Calu3 (cell line): ENCODE measurements at regions not wholly inside any gene's neighbourhood (a gene's known extent, or its start where the extent isn't known, plus 50 kb on each side); places are given as distances from the start of the nearest gene placed in this dataset.

Experiments used
- BruUV-seq: library from RNA; stranded (reverse); fragments of 400-500 nt; replicated peaks from 2 replicates; lab custom pipeline; 2021; lab: Mats Ljungman, UMichigan
- CTCF ChIA-PET: fragments of 300-600 bp; sonication (Branson Sonifier 250); formaldehyde crosslinking; loops from one replicate; lab custom pipeline; 2022; ENCODE audit warnings: antibody characterized with exemption; lab: Charles Lee
- DNase-seq: peaks from one replicate; pipeline ENCODE4 v3.0.0; 2022
- H3K27ac Mint-ChIP-seq: one replicate; pipeline ENCODE4 v1.8.0; 2022; ENCODE audit warnings: mixed read lengths; ENCODE audit not compliant: unreplicated experiment
- H3K27me3 Mint-ChIP-seq: one replicate; pipeline ENCODE4 v1.8.0; 2022; ENCODE audit warnings: mixed read lengths; ENCODE audit not compliant: unreplicated experiment
- H3K36me3 Mint-ChIP-seq: one replicate; pipeline ENCODE4 v1.8.0; 2022; ENCODE audit warnings: mild to moderate bottlenecking, moderate library complexity, mixed read lengths; ENCODE audit not compliant: insufficient read depth, unreplicated experiment
- H3K4me1 Mint-ChIP-seq: one replicate; pipeline ENCODE4 v1.8.0; 2022; ENCODE audit warnings: mild to moderate bottlenecking, low read depth, mixed read lengths; ENCODE audit not compliant: unreplicated experiment
- H3K4me3 Mint-ChIP-seq: one replicate; pipeline ENCODE4 v1.8.0; 2022; ENCODE audit warnings: mild to moderate bottlenecking, low read depth, moderate library complexity, mixed read lengths; ENCODE audit not compliant: unreplicated experiment
- H3K9me3 Mint-ChIP-seq: one replicate; pipeline ENCODE4 v1.8.0; 2022; ENCODE audit warnings: low read depth, mixed read lengths; ENCODE audit not compliant: unreplicated experiment
- CTCF ChIP-seq: fragments of 200-600 bp; IDR thresholded peaks from one replicate; pipeline ENCODE4 v1.8.0; 2022; ENCODE audit warnings: antibody characterized with exemption; ENCODE audit not compliant: unreplicated experiment
- intact Hi-C: fragments of 100-400 bp; cut with micrococcal nuclease; formaldehyde crosslinking; loops from one replicate; pipeline ENCODE4 v1.10.0; 2022; ENCODE audit not compliant: unreplicated experiment

- no peaks in the 10 kb centered on the region for H3K36me3 Mint-ChIP-seq
- TF ChIP-seq CTCF: no peak
- CTCF ChIA-PET: no interaction called here
- no peaks in the 10 kb centered on the region for H3K4me1 Mint-ChIP-seq
- DNase-seq: no peak
- intact Hi-C loops: no loop called here
- no TSS peak for BruUV-seq
- H3K9me3 Mint-ChIP-seq: peaks cover under 1% of the 10 kb centered on the region
- peaks cover 37% of the 10 kb centered on the region for H3K27me3 Mint-ChIP-seq
- H3K27ac Mint-ChIP-seq: no peak overlapping the region
- H3K4me3 Mint-ChIP-seq: no peak overlapping the region
Measured at GRCh38 chr4:151940926-151941617, 180.3 kb upstream of the GATB start.

GRCh38 chr4:151940291-151940690, 179.5 kb upstream of the GATB start:
- DNase-seq: no peak
- BruUV-seq: no TSS peak
- CTCF ChIA-PET: no interaction called here
- no peak for TF ChIP-seq CTCF
- Mint-ChIP-seq H3K36me3 (no peaks in the 10 kb centered on the region), H3K4me1 (no peaks in the 10 kb centered on the region), H3K27me3 (peaks cover 45% of the 10 kb centered on the region), H3K27ac (no peak overlapping the region), H3K4me3 (no peak overlapping the region), H3K9me3 (no peaks in the 10 kb centered on the region)
- intact Hi-C loops: no loop called here

DNA sequence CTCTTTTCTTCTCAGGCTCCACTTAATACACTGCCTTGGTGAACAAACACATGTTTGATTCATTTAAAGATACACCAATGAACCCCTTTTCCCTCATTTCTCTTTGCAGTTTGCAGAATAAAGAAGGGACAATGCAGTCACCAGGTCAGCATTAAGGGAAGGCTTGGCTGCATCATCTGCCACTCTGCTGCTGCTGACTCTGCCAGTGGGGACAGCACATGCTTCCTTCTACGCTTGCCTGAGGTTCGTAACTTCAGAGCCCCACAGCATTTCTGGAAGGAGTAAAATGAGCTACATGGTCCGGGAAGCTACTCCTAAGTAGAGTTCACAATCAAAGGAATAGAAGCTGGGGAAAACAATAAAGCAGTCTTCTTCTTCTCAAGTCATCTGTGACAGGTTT, 178.9 kb upstream of the GATB start:
- no TSS peak for BruUV-seq
- Mint-ChIP-seq H3K36me3 (no peaks in the 10 kb centered on the region), H3K9me3 (no peaks in the 10 kb centered on the region), H3K4me3 (no peak overlapping the region), H3K4me1 (no peaks in the 10 kb centered on the region), H3K27ac (no peak overlapping the region), H3K27me3 (peaks cover 51% of the 10 kb centered on the region)
- no peak for TF ChIP-seq CTCF
- intact Hi-C loops: no loop called here
- DNase-seq: no peak
- CTCF ChIA-PET: no interaction called here

GRCh38 chr4:151935411-151935810, 174.6 kb upstream of the GATB start:
- no peak for DNase-seq
- H3K27ac Mint-ChIP-seq: no peak overlapping the region
- BruUV-seq: no TSS peak
- intact Hi-C loops: no loop called here
- TF ChIP-seq CTCF: no peak
- CTCF ChIA-PET: no interaction called here
- peaks cover 73% of the 10 kb centered on the region for H3K27me3 Mint-ChIP-seq
- no peaks in the 10 kb centered on the region for H3K36me3 Mint-ChIP-seq
- H3K9me3 Mint-ChIP-seq: no peaks in the 10 kb centered on the region
- no peak overlapping the region for H3K4me3 Mint-ChIP-seq
- H3K4me1 Mint-ChIP-seq: no peaks in the 10 kb centered on the region
